HG02678 (cell line): ENCODE measurements at regions not wholly inside any gene's neighbourhood (a gene's known extent, or its start where the extent isn't known, plus 50 kb on each side); places are given as distances from the start of the nearest gene placed in this dataset.

Experiments used
- ATAC-seq: cut with Tn5 transposase; IDR thresholded peaks from one replicate; pipeline ENCODE4 v1.9.1; 2021; ENCODE audit warnings: mild to moderate bottlenecking, moderate library complexity; ENCODE audit not compliant: unreplicated experiment

DNA sequence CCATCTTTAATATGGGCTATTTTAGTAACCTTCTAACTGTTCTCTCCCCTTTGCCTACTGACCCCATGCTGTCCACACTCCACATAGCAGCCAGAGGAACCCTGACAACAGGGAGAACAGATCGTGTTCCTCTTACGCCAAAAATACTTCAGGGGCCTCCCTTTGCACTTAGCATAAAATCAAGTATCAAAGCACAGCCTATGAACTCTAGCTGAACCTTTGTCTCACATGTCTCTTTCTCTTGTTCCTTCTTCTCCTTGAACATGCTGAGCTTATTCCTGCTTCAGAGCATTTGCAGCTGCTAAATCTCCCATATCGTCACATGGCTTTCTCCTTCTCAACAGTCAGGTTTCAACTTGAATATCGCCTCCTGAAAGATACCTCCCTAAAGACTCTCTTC is 698.8 kb upstream of the C9orf72 start:
- ATAC-seq, result no peak

DNA sequence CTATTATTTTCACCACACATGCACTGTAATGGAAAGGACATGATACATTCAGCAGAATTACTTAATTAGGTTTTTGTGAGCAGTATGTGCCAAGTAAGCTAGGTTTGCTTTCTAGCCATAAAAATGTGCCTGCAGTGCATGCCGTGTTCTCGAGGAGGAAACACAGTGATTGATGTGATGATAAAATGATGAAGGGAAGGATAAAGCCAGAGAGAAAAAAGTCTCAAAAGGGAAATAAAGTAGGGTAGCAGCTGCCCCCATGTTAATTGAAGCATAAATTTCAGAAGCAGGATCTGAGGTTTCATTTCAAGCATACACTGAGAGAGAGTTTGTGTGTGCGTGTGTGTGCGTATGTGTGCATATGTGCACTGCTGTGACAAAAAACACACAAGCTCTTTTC is 714.2 kb upstream of the C9orf72 start:
- ATAC-seq, result no peak

DNA sequence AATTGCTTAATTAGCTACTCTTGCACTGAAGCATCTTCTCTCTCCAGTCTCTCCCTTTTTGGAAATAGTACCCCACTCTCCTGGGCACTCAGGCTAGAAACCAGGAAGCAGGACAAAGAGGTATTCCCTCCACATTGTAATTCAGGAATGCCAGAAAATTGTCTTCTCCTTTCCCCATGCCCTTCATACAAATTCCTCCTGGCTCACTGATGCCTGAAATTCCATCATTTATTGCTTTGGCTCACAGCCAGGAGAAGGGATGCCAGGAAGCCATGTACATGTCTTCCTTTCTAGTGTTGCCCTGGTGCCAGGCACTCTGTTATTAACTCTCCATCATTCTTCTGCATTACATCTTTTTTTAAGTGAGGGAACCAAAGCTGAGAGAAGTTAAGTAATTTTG is 716.5 kb upstream of the C9orf72 start:
- no peak for ATAC-seq

DNA sequence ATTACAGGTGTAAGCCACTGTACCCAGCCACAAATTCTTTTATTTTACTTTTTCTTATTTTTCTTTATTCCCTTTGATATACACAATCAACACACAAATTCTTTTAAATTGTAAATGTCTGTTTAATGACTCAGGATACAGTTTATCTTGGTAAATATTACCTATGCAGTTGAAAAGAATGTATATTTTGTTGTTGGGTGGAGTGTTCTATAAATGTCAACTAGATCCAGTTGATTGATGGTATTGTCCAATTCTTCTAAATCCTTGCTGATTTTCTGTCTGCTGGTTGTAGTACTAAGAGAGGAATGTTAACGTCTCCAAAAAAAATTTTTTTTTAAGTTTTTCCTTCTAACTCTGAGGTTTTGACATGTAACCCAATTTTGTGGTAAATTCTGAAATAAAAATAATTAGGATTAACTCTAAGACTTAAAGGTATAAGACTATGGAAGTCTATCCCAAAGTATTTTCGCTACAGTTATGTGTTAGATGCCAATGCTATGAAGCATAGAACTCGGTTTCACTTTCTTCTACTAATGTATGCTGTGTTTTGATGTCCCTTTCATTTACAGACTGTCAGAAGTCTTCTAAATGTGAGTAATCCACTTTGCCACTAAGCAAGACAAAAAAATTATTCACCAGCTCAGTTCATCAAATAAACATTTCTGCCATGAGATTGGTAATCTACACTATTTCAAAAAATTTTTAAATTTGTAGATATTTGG is 720.2 kb upstream of the C9orf72 start:
- no peak for ATAC-seq

DNA sequence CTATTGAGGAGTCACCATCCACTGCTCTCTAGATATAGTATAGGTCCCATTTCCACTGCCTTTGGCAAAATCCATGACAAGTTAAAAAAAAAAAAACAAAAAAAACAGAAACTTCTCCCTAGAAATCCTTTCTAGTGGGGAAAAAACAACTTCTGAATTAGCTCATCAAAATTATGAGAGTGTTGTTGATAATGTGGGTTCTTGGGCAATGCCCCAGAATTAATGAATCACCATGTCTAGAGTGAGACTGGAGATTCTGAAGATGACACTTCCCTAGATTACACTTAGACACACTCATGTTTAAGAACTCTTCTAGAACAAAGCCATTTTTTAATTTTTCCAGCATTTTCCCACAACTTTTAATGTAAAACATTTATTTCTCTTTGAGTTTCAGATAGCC is 728.0 kb upstream of the C9orf72 start:
- ATAC-seq, result no peak

DNA sequence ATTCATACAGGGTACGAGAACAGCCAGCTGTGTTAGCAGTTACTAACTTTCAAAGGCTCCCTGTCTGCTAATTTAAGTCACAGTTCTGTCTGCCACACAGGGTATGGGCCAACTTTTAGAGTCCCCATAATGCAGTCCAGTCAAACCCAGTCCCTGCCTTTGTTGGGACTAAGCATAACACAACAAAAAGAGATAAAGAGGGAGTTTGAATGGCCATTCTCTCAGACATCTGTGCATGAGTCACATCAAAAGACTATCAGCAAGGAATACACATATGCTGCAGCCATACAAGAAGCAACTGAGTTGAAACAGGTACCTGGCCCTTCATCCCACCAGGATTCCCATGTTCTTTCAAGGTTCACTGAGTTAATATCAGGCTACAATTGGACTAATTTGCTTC is 744.5 kb upstream of the C9orf72 start:
- no peak for ATAC-seq

DNA sequence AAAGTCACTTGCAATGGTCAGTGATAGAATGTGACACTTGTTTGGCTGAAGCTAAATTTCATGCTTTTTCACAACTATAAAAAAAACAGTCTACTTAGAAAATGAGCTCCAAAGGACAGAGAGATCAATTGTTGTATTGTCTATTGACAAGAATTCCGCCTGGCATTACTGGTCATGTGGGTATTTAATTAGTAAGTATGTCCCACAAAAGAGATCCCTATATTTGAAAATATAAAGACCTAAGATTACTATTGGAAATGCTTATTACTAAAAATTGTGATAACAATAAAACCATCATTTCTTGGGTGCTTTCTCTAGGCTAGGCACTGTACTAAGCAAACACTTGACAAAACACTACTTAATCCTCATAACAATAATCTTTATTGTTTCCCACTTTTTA is 745.2 kb upstream of the C9orf72 start:
- no peak for ATAC-seq

DNA sequence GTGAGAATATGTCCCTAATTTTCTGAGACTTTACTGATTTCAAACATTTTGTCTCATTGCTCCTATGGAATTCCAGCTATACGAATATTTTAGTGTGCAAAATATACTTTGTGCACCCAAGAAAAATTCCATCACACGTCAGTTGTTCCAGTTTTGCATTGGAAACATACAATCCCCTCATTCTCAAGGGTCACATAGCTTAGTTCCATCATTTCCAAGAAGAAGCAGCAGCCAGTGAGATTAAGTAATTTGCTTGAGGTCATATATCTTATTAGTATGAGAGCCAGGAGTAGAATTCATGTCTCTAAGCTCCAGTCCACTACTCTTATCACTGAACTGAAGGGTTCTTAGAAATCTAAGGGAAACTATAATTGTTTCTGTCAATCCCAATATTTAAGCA is 746.7 kb upstream of the C9orf72 start:
- ATAC-seq, result no peak

DNA sequence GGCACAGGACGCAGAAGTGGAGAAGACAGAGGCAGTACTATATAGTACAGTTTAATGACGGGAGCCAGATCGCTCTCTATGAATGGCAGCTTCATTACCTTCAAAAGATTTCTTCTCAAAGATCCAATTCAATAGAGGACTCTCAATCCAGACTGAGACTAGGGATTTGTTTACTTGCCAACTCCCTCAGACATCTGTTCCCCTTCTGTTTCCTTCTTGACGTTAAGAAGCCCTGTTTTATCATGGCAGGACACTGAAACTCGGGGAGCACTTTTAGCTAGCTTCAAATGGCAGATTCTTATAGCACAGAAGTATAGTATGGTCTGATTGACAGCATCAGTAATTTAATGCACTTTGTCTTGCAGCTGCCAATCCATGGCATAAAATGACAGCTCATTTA is 747.3 kb upstream of the C9orf72 start:
- no peak for ATAC-seq

DNA sequence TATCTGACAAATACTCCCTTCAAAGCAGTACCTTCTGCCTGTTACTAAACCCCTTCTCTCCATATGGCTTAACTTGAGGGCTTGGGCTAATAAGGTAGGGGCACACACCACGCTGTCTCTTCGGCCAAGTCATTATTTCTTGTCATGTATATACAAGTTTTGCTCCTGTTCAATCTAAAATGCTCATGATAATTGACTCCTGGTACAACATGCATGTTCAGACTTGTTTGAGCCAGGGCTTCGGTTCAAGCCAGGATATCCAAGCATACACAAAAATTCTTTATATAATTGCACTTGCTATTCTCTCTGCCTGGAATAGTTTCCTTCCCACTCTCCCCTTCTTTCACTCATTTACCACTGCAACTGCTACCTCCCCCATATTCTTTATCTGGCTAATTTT is 756.0 kb upstream of the C9orf72 start:
- no peak for ATAC-seq

DNA sequence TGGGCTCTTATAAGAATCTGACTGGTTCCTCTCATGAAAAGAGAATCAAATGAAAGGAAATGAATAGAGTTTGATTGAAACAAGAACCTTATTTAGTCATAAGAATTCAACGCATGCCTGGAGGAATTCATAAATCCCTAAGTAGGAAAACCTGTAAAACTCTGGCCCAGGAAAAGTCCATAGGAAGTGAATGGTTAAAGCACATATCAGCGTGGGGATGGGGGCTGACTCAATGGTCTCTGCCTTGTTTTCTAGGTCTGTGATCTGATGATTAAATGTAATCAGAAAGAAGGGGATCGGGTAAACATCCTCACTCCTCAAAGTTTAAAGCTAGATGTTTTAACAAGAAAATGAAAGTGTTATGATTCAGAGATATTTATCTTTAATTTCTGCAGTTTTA is 759.4 kb upstream of the C9orf72 start:
- ATAC-seq, result no peak

DNA sequence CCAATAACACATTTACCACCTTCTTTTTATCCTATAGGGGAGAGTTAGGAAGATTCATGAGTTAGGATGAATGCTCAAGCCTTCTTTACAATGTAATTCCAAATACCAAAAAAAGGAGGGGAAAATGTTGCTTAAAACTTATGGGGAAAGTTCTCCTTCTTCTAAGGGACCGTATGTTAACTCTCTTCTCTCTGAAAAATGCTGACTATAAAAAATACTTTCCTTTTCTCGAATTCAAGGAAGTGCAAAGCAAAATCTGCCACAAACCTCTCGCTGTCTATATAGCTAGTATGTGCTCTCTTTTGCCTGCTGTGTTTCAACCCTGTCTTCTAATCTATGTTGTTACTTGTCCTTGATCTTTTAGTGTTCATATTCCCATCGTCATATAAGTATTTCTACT is 768.6 kb upstream of the C9orf72 start:
- no peak for ATAC-seq

DNA sequence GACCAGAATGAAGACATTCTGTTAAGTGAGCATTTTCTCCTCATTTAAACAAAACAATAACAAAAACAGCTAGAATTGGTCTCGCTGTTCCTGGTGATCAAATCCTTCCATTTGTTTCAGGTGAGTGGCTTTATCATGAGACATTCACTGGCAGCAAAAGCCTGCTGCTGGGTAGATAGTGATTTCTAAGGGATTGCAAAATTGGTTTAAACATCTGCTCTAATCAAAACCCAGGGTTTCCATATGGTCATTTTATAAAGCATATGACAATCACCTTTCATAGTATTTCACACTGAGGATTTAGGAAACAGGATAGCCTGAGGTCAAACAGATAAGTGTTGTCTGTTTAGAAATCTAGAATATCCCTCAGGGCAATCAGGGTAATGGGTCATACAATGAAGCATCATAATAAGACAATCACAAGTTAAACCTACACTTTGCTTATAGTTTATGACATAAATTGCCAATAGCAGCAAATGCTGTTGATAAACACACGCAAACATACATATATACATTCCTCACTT is 769.6 kb upstream of the C9orf72 start:
- ATAC-seq, result no peak

DNA sequence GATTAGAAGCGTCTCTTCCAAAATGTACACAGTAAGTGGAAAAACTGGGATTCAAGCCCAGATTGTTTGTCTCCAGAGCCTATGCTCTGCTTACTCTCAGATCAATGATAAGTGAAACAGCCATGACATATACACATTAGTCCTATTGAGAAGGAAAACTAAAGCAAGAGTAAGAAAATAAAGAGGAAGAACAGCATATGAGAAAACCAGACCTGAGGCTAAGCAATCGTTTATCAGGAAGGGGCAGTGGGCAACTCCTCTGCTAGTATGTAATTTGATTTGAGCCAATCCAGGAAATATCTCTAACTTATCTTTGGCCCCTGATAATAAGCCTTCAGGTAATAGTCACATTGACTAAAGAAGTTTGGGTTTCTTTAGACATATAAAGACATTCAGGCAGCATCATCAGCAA is 789.9 kb upstream of the C9orf72 start:
- ATAC-seq, result no peak

DNA sequence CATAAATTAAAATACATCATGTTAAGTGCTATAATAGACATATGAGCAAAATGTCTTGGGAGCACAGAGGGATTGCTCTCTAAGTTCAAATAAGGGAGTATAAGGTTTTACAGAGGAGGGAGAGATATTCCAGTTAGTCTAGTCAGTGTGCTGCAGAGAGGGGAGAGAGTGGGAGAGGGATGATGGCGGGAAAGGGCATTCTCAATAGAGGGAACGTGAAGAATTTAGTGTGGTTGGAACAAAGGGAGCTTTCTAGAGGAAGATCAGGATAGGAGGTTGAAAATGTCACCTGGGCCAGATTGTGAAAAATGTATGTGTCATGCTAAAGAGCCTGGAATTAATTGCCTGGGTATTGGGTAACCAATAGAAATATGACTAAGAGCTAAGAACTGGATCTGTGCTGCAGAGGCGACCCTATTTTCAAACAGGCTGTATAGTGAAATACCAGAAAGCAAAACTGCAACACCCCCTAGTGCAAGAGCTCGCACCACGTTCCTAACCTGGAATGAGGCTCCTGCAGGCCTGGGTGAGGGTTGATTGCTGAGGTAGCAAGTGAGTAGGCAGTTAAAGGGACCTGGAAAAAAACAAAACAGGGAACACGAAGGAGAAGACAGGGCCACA is 791.8 kb upstream of the C9orf72 start:
- no peak for ATAC-seq

DNA sequence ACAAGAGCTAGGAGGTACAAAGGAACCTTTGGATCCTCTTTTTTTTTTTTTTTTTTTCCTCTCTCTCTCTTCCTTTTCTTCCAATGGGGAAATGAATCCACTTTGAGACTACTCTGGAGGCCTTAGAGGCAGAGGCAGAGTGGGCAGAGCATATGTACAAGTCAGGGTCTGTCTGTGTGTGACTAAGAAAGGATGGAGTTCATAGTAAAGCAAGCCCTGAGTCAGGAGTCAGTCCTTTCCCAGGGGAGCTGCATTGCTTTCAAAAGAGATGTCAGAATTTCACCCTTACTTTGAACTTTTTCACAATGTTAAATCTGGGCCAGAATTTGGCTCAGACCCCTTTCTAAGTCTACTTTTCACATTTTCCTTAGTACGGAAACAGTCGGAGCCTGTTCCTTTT is 792.4 kb upstream of the C9orf72 start:
- ATAC-seq, result no peak

DNA sequence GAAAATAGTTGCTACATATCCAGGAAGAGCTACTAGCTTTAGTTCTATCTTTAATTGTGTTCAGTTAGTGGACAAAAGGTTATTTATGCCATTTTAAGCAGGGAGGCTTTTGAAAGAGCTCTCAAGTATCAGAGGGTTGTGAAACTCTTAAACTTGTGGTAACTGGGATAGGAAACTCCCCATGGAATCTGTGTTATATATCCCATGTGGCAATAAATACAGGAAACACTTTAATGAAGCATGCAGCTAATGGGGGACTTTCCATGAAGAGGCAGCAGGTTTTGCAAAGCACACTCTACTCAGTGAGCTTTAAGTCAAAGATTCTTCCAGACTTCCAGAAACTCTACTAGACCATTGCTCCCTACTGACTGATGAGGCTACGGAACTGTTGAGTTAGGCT is 805.0 kb upstream of the C9orf72 start:
- no peak for ATAC-seq

DNA sequence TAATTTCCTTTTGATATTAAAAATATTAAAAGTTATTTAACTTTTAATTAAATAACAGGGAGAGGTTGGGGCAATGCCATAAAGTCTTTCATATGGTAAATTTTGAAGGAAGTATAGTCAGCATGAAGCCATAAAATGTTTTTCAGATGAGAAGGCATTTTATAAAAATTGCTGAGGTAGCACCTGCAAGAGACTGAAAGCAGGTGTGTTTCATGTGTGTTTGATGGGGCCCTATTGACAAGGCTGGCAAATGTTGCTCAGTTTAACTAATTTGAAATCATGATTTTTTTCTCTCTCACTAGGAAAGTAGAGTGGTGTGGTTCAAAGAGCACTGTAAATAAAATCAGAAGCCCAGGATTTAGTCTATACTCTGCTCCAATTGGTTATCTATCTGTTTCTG is 805.8 kb upstream of the C9orf72 start:
- no peak for ATAC-seq

DNA sequence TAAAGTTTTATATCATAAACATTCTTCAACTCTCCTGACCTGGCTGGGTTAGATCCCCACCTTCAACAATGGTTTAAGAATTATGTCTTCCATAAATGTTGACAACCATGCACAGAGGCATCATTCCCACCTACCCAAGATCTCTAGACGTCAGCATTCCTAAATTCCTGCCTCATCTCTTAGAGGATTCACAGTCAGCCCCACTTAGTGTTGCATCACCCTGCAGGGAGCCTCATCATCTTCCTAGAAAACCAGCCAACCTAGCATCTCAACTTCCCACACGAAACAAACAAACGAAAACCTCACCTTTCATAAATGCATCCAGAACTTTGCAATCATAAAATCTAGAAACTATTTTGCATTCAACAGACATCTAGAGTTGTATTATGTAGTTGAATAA is 816.1 kb upstream of the C9orf72 start:
- no peak for ATAC-seq

DNA sequence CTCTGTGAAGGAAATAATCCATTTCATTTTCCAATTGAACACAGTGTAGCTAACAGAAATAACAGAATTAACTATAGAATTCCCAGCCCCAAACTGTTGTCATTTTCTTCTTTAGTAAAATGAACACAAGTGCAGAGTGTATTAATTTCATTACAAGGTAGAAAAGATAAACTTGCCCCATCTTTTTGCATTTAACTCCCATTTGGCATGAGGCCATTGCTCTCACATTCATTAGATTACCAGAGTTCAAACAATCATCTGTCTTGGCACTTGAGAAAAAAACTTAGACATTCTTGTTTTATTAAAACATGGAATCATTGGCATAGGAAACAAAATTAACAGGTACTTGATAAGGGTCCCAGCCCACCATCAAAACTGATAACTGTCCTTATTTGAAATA is 821.5 kb upstream of the C9orf72 start:
- ATAC-seq, result no peak

DNA sequence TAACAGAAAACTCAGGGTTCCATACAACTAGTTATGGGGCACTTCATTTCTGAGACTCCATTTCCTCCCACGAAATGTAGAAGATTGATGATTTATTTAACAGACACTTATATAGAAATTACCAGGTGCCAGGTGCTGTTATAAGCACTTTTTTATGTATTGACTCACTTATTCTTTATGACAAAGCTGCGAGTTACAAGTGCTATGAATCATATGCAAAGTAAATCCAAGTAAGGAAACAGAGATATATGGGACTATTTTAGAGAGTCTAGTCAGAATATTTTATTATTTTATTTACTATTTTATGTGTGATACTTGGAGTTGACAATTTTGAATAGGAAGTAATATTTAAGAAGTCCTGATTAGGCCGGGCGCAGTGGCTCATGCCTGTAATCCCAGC is 822.8 kb upstream of the C9orf72 start:
- ATAC-seq, result no peak

DNA sequence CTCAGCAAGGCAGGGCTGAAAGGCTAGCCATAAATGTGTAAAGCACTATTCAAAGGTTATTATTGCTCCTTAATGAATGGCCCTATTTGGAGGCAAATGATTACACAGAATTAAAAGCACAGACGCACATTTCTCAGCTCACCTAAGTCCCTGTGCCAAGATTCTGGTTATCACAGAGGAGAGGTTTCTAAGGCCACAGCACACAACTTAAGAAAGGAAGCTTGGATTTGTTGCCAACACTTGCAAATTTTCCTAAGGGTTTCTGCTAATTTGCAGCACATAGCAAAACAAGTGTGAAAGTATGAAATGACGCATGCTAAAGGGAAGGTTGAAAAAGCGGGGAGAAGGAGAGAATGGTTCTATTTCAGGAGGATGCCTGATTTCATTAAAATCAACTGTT is 834.1 kb upstream of the C9orf72 start:
- no peak for ATAC-seq

DNA sequence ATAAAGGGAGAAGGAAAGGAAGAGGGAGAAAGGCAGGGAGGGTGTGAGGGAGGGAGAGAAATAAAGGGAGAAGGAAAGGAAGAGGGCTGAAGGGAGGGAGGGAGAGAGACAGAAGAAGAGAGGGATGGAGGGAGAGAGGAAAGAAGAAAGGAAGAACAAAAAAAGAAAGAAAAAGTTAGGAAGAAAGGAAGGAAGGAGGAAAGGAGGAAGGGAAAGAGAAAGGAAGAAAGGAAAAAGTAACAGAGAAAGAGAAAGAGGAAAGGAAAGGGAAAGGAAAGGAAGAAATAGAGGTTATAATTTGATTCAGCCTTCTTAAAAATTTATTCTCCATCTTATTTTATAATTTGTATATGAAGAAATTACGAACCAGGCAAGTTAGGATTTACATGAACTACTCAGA is 836.6 kb upstream of the C9orf72 start:
- ATAC-seq, result no peak
